T-helper 1 cell treated with Interleukin-12 subunit alpha and Interleukin-12 subunit beta and Interleukin-4 antibody, amounts not matched to agents 30 μg/mL and 1 μg/mL, for 36 hours (primary cell): ENCODE measurements at regions not wholly inside any gene's neighbourhood (a gene's known extent, or its start where the extent isn't known, plus 50 kb on each side); places are given as distances from the start of the nearest gene placed in this dataset.
"Not testable (repeated sequence)": the region's sequence is repeated elsewhere in the genome, so short reads cannot be mapped to it uniquely, and the experiment has no call there.

Experiments used
- H3K27ac Mint-ChIP-seq: one replicate; pipeline ENCODE4 v1.8.0; 2021; ENCODE audit warnings: mild to moderate bottlenecking, mixed read lengths
- H3K27me3 Mint-ChIP-seq: one replicate; pipeline ENCODE4 v1.8.0; 2021; ENCODE audit warnings: low read depth, mixed read lengths
- H3K36me3 Mint-ChIP-seq: one replicate; pipeline ENCODE4 v1.8.0; 2021; ENCODE audit warnings: low read depth, mixed read lengths
- H3K4me1 Mint-ChIP-seq: one replicate; pipeline ENCODE4 v1.8.0; 2021; ENCODE audit warnings: low read depth, mixed read lengths
- H3K4me3 Mint-ChIP-seq: one replicate; pipeline ENCODE4 v1.8.0; 2021; ENCODE audit warnings: mild to moderate bottlenecking, moderate library complexity, mixed read lengths
- H3K9me3 Mint-ChIP-seq: one replicate; pipeline ENCODE4 v1.8.0; 2021; ENCODE audit warnings: mixed read lengths

- Mint-ChIP-seq H3K36me3 (no peaks in the 10 kb centered on the region), H3K27ac (no peak overlapping the region), H3K9me3 (no peaks in the 10 kb centered on the region), H3K4me1 (no peaks in the 10 kb centered on the region), H3K27me3 (peaks cover 2% of the 10 kb centered on the region), H3K4me3 (no peak overlapping the region)
Observed at GRCh38 chr4:54585321-54586000, 72.3 kb upstream of the KIT start.

- Mint-ChIP-seq H3K27me3 (peaks cover 2% of the 10 kb centered on the region), H3K36me3 (no peaks in the 10 kb centered on the region), H3K27ac (no peak overlapping the region), H3K9me3 (no peaks in the 10 kb centered on the region), H3K4me1 (no peaks in the 10 kb centered on the region), H3K4me3 (no peak overlapping the region)
Observed at GRCh38 chr4:54586320-54586955, 71.3 kb upstream of the KIT start.

GRCh38 chr4:54587107-54587891 is 70.5 kb upstream of the KIT start:
- H3K36me3 Mint-ChIP-seq: no peaks in the 10 kb centered on the region
- H3K4me1 Mint-ChIP-seq: no peaks in the 10 kb centered on the region
- H3K4me3 Mint-ChIP-seq: no peak overlapping the region
- H3K27ac Mint-ChIP-seq: no peak overlapping the region
- peaks cover 2% of the 10 kb centered on the region for H3K27me3 Mint-ChIP-seq
- H3K9me3 Mint-ChIP-seq: no peaks in the 10 kb centered on the region

GRCh38 chr4:54588404-54588803 is 69.4 kb upstream of the KIT start:
- H3K9me3 Mint-ChIP-seq: no peaks in the 10 kb centered on the region
- peaks cover 2% of the 10 kb centered on the region for H3K27me3 Mint-ChIP-seq
- H3K4me3 Mint-ChIP-seq: no peak overlapping the region
- no peaks in the 10 kb centered on the region for H3K4me1 Mint-ChIP-seq
- no peaks in the 10 kb centered on the region for H3K36me3 Mint-ChIP-seq
- H3K27ac Mint-ChIP-seq: no peak overlapping the region

GRCh38 chr4:54589586-54589985 is 68.2 kb upstream of the KIT start:
- H3K4me1 Mint-ChIP-seq: no peaks in the 10 kb centered on the region
- H3K27ac Mint-ChIP-seq: no peak overlapping the region
- no peaks in the 10 kb centered on the region for H3K36me3 Mint-ChIP-seq
- no peaks in the 10 kb centered on the region for H3K9me3 Mint-ChIP-seq
- no peak overlapping the region for H3K4me3 Mint-ChIP-seq
- H3K27me3 Mint-ChIP-seq: peaks cover 2% of the 10 kb centered on the region

GRCh38 chr4:54593795-54594322 is 63.9 kb upstream of the KIT start:
- H3K9me3 Mint-ChIP-seq: no peaks in the 10 kb centered on the region
- H3K27ac Mint-ChIP-seq: no peak overlapping the region
- no peak overlapping the region for H3K4me3 Mint-ChIP-seq
- no peaks in the 10 kb centered on the region for H3K4me1 Mint-ChIP-seq
- no peaks in the 10 kb centered on the region for H3K36me3 Mint-ChIP-seq
- peaks cover 2% of the 10 kb centered on the region for H3K27me3 Mint-ChIP-seq

- H3K4me3 Mint-ChIP-seq: no peak overlapping the region
- H3K4me1 Mint-ChIP-seq: no peaks in the 10 kb centered on the region
- no peak overlapping the region for H3K27ac Mint-ChIP-seq
- no peaks in the 10 kb centered on the region for H3K36me3 Mint-ChIP-seq
- H3K27me3 Mint-ChIP-seq: no peaks in the 10 kb centered on the region
- no peaks in the 10 kb centered on the region for H3K9me3 Mint-ChIP-seq
Observed at GRCh38 chr4:54596201-54596600, 61.6 kb upstream of the KIT start.

- not testable (repeated sequence) for H3K4me3 Mint-ChIP-seq, H3K27me3 Mint-ChIP-seq, H3K36me3 Mint-ChIP-seq, H3K9me3 Mint-ChIP-seq, H3K4me1 Mint-ChIP-seq, H3K27ac Mint-ChIP-seq
Observed at GRCh38 chr4:54597678-54598077, 60.1 kb upstream of the KIT start.

GRCh38 chr4:54602175-54602574 is 55.6 kb upstream of the KIT start:
- not testable (repeated sequence) for H3K27ac Mint-ChIP-seq, H3K27me3 Mint-ChIP-seq

GRCh38 chr4:54607067-54607466 is 50.7 kb upstream of the KIT start:
- H3K27me3 Mint-ChIP-seq: no peaks in the 10 kb centered on the region
- H3K4me1 Mint-ChIP-seq: no peaks in the 10 kb centered on the region
- no peak overlapping the region for H3K27ac Mint-ChIP-seq
- no peak overlapping the region for H3K4me3 Mint-ChIP-seq
- no peaks in the 10 kb centered on the region for H3K9me3 Mint-ChIP-seq
- no peaks in the 10 kb centered on the region for H3K36me3 Mint-ChIP-seq

More at GRCh38 chr4:54602175-54602574, 55.6 kb upstream of the KIT start:
- not testable (repeated sequence) for H3K36me3 Mint-ChIP-seq, H3K4me3 Mint-ChIP-seq, H3K4me1 Mint-ChIP-seq, H3K9me3 Mint-ChIP-seq

GRCh38 chr4:54607521-54607920 is 50.2 kb upstream of the KIT start:
- no peaks in the 10 kb centered on the region for H3K9me3 Mint-ChIP-seq
- no peak overlapping the region for H3K27ac Mint-ChIP-seq
- H3K4me3 Mint-ChIP-seq: no peak overlapping the region
- no peaks in the 10 kb centered on the region for H3K36me3 Mint-ChIP-seq
- H3K27me3 Mint-ChIP-seq: no peaks in the 10 kb centered on the region
- H3K4me1 Mint-ChIP-seq: no peaks in the 10 kb centered on the region
